ENCODE measurements at regions not wholly inside any gene's neighbourhood (a gene's known extent, or its start where the extent isn't known, plus 50 kb on each side); places are given as distances from the start of the nearest gene placed in this dataset.
A peak's percentile ranks its signal among the peaks of the same experiment; 100 is the strongest.

- no peak for DNase-seq
These were observed 284.4 kb upstream of the CRY1 start for GRCh38 chr12:107377596-107378385.

- DNase-seq: no peak
These were observed 285.3 kb upstream of the CRY1 start for GRCh38 chr12:107378609-107379008.

DNA sequence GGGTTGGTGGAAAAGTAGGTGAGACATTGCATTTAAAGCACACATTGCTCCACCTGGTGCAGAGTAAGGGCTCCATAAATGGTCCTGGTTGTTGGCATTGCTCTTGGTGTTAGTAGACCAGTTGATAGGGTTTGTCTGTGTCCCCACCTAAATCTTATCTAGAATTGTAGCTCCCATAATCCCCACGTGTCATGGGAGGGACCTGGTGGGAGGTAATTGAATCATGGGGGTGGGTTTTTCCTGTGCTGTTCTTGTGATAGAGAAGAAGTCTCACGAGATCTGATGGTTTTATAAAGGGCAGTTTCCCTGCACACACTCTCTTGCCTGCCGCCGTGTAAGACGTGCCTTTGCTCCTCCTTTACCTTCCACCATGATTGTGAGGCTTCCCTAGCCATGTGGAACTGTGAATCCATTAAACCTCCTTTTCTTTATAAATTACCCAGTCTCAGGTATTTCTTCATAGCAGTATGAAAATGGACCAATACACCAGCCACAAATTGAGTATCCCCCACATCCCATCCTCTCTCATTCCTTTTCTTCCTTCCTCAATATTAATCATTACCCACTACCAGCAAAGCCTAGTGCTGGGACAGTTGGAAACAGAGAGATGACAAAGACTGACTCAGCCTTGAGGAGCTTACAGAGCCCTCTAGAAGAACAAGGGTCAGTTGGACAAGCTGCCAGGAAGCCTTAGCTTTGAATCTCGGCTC, 285.9 kb upstream of the CRY1 start:
- DNase-seq: peak; percentile 70

- no peak for DNase-seq
These were observed 286.7 kb upstream of the CRY1 start for GRCh38 chr12:107379852-107380567.

GRCh38 chr12:107384645-107385044, 291.3 kb upstream of the CRY1 start:
- DNase-seq: no peak

GRCh38 chr12:107385509-107385908, 292.2 kb upstream of the CRY1 start:
- no peak for DNase-seq

DNA sequence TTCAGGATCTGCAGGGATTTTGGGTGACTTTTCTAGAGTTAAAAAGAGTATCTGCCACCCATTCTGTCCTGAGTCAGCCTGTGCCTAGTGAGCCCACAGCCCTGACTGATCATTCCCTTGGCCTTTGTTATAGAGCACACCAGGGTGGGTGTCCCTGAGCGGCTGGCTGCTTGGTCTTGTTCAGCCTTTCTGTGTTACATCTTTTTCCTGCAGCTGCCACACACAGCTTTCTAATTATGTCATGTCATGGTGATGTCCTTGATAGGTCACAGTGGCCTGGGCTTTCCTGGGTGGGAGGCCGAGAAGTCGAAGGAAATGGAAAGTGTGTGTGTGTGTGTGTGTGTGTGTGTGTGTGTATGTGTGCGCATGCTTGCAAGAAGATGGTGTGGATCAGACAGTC, 293.2 kb upstream of the CRY1 start:
- no peak for DNase-seq

DNA sequence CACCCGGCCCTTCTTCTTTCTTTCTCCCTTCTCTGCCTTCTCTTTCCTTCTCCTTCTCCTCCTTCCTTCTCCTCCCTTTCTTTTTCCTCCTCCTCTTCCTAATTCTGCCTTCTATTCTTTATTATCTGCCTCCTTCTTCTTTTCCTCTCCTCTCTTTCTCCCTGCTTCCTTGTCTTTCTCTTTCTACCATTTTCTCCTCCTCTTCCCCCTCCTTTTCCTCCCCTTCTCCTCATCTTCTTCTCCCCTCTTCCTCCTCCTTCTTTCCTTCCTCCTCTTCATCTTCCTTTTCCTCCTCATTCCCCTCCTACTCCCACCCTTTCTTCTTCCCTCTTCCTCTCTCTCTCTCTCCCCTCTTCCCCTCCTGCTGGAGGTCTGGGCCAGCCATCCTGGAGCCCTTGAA, 294.9 kb upstream of the CRY1 start:
- DNase-seq: no peak

DNA sequence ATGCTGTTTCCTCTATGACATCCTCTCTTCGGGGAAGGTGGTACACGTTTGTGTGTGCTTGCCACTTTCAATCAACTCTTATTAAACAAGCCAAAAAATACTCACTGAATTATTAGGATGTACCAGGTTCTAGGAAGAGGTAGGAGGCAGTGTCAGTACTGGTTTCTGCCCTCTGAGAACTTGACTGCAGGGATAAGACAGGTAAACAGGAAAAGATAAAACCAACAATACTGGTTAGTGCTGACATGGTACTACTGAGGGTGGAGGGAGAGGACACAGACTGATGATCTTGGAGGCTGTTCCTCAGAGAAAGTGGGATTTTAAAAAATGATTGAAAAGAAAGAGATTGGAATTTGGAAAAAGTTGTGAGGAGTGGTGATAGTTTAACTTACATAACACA, 295.2 kb upstream of the PWP1 start:
- DNase-seq: no peak

DNA sequence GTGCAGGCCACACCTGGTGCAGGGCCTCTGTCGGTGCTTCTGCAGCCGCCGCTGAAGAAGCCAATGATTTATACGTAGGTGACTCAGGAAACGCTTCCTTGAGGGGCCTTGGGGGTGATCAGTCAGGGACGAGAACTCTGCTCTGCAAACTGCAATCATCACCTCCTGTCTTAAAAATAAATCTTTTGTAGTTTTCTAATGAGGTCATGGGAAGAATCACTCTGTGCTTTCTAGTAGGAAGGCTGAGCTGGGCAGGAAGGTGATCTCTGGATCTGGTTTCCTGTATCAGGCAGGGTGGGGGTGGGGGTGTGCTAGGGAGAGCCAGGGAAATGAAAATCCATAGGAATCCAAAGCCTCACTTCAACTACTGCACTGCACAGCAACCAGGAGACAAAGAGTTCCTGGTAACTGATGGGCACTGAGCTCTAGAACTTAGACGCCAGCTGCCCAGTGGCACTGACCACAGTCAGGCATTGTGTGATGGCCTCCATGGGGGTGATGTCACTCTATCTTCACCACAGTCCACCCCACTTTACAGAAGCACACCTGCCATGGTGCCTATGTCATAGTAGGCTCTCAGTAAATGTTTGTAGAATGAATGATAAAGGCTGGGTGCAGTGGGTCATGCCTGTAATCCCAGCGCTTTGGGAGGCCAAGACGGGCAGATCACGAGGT, 292.4 kb upstream of the PWP1 start:
- peak; percentile 40 for DNase-seq

- DNase-seq: no peak
These were observed 290.9 kb upstream of the PWP1 start for GRCh38 chr12:107394693-107395092.

DNA sequence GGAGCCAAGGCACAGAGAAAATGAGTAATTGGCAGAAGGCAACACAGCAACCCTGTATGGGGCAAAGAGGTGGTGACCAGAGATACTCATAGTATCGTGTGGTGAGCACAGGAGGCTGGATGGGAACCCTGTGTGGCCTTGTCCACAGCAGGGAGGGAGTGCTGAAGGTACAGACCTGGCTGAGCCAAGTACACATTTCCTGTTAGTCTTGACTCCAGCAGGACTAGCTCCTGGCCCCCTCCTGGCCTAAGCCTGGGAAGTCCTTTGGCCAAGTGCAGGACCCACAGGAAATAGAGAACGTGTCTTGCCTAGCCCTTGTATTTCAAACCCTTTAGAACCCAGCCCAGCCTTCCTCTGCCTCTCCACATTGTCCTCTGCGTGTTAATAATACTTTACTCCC, 289.8 kb upstream of the PWP1 start:
- DNase-seq: no peak

DNA sequence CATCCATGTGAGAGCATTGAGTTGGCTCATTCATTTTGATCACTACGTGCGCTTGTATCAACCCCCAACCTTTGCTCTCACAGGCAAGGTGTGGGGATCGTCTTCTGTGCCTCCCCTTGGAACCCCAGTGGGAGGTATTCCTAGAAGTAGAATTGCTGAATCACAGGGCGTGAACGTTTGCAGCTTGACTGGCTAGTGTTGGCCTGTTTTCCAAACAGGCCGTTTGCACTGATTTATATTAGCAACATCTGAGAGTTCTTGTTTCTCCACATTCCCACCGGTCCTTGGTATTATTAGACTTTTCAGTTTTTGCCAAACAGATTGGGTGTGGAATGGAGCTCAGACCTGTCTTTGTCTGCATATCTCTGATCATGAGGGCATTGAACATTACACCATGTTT, 288.6 kb upstream of the PWP1 start:
- peak; percentile 31 for DNase-seq

DNA sequence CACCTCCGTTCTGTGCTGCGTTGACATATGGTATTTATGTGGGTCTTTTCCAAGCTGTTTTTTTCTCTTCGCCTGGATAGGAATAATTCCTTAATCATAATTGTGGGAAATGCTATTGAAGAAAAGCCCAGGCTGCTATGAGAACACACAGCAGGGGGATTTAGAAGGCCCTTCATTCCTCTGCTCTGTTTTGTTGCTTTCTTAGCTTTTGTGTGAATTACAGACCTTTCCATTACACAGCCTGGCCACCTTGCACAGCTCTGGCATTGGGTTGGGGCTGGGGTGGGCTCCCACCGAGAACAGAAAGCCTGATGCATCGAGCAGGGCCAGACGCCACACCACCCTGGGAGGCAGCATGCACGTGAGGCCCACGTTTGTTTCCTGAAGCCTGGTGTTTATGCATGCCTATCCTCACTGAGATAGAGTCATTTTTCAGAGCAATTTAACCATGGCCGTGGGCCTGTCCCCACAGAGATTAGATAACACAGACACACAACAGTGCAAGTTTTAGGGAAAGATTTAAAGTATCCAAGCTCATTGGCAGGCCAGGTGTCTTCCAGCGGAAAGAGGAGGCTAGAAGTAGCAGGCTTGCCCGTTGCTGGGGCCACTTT, 287.6 kb upstream of the PWP1 start:
- no peak for DNase-seq

GRCh38 chr12:107399046-107399445, 286.6 kb upstream of the PWP1 start:
- DNase-seq: peak; percentile 70

- no peak for DNase-seq
These were observed 284.7 kb upstream of the PWP1 start for GRCh38 chr12:107400686-107401447.

DNA sequence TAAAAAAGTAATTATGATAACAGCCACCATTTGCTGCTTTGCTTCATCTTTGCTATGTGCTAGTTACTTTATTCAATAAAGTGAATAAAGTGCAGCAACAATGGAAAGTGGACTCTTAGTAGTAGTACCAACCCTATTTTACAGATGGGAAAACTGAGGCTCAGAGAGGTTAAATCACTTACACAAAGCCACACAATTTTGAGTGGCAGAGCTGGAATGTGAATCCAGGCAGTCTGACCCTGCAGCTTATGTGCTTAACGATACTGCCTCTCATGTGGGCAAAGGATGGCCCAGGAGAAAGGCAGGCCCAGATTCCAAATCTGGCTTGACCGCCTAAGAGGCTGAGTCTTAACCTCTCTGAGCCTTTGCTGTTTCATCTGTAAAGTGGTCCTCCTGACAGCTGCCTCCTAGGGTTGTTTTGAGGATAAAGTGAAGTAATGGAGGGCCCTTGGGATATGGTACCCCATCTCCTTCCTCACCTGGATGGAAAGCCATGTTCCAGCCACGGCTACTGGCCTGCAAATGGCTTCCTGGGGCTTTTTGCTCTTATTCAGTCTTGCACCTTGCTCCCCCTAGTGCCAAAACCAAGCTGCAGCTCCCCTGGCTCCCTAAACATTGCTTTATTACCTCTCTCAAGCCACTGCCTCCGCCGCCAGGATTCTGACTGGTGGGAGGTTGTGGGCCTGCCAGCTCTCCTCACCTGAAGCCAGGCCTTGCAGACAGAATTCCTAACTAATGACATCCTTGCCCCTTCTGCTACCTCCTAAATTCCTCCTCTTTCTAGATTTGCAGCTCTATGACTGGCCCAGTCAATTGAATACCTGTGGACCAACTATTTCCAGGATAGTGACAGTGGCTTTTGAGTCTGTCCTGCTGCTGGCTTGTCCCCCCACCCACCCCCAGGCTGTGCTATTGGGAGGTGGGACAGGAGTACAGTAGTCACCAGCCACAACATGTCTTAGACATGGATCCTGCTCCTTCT, 283.3 kb upstream of the PWP1 start:
- peak; percentile 54 for DNase-seq

DNA sequence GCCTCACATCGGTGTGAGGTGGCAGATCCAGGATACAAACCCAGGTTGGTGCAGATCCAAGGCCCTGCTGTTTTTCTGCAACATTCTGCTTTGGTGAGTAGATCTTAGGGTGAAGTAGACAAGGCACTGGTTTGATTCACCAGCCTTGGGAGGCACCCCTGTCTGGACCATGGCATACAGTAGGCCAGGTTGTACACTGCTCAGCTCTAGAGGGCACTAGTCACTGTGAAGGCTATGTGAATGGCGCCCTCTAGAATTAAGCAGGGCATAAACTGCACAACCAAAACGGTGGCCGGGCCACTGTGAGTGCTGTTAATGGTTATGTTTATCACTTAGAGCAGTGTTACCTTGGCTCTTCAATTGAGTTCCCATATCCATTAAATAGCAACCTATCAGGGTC, 280.6 kb upstream of the PWP1 start:
- DNase-seq: peak; percentile 26

- no peak for DNase-seq
These were observed 280.2 kb upstream of the PWP1 start for GRCh38 chr12:107405436-107405835.

GRCh38 chr12:107406932-107407331, 278.7 kb upstream of the PWP1 start:
- DNase-seq: no peak
